Nephron progenitor cell (in vitro differentiated cells): ENCODE measurements at regions not wholly inside any gene's neighbourhood (a gene's known extent, or its start where the extent isn't known, plus 50 kb on each side); places are given as distances from the start of the nearest gene placed in this dataset.

Source experiments
- DNase-seq: peaks from one replicate; pipeline ENCODE4 v3.0.0; 2021
- H3K27ac Mint-ChIP-seq: 2 replicates; pipeline ENCODE4 v1.8.0; 2021; ENCODE audit warnings: mild to moderate bottlenecking, moderate library complexity, mixed read lengths
- H3K27me3 Mint-ChIP-seq: 2 replicates; pipeline ENCODE4 v1.8.0; 2021; ENCODE audit warnings: mild to moderate bottlenecking, low read depth, mixed read lengths; ENCODE audit not compliant: poor library complexity
- H3K36me3 Mint-ChIP-seq: 2 replicates; pipeline ENCODE4 v1.8.0; 2021; ENCODE audit warnings: low read depth, mixed read lengths
- H3K4me1 Mint-ChIP-seq: 2 replicates; pipeline ENCODE4 v1.8.0; 2021; ENCODE audit warnings: mixed read lengths
- H3K4me3 Mint-ChIP-seq: 2 replicates; pipeline ENCODE4 v1.8.0; 2021; ENCODE audit warnings: mild to moderate bottlenecking, moderate library complexity, mixed read lengths
- H3K9me3 Mint-ChIP-seq: 2 replicates; pipeline ENCODE4 v1.8.0; 2021; ENCODE audit warnings: mild to moderate bottlenecking, moderate library complexity, mixed read lengths
- CTCF ChIP-seq: fragments of 200-600 bp; sonication (generic); IDR thresholded peaks from 2 replicates; pipeline ENCODE4 v1.5.0; 2021; ENCODE audit warnings: antibody characterized with exemption

- Mint-ChIP-seq H3K36me3 (peaks cover 28% of the 10 kb centered on the region), H3K4me1 (peaks cover 5% of the 10 kb centered on the region), H3K27me3 (no peaks in the 10 kb centered on the region), H3K4me3 (no peak overlapping the region), H3K9me3 (peaks cover 23% of the 10 kb centered on the region), H3K27ac (no peak overlapping the region)
- TF ChIP-seq CTCF: no peak
- DNase-seq: no peak
Measured at GRCh38 chrX:16526003-16526402, 124.0 kb upstream of the S100G start.

GRCh38 chrX:16528620-16529019 lies 121.3 kb upstream of the S100G start:
- peaks cover 23% of the 10 kb centered on the region for H3K36me3 Mint-ChIP-seq
- H3K9me3 Mint-ChIP-seq: peaks cover 23% of the 10 kb centered on the region
- no peak overlapping the region for H3K27ac Mint-ChIP-seq
- H3K4me3 Mint-ChIP-seq: no peak overlapping the region
- no peaks in the 10 kb centered on the region for H3K27me3 Mint-ChIP-seq
- H3K4me1 Mint-ChIP-seq: peaks cover 5% of the 10 kb centered on the region
- no peak for DNase-seq
- TF ChIP-seq CTCF: no peak
